HuH-7.5 (cell line): ENCODE measurements at regions not wholly inside any gene's neighbourhood (a gene's known extent, or its start where the extent isn't known, plus 50 kb on each side); places are given as distances from the start of the nearest gene placed in this dataset.
"Not testable (repeated sequence)": the region's sequence is repeated elsewhere in the genome, so short reads cannot be mapped to it uniquely, and the experiment has no call there.

ENCODE experiments used
- DNase-seq: peaks from one replicate; pipeline ENCODE4 v3.0.0; 2011; ENCODE audit warnings: low spot score

DNA sequence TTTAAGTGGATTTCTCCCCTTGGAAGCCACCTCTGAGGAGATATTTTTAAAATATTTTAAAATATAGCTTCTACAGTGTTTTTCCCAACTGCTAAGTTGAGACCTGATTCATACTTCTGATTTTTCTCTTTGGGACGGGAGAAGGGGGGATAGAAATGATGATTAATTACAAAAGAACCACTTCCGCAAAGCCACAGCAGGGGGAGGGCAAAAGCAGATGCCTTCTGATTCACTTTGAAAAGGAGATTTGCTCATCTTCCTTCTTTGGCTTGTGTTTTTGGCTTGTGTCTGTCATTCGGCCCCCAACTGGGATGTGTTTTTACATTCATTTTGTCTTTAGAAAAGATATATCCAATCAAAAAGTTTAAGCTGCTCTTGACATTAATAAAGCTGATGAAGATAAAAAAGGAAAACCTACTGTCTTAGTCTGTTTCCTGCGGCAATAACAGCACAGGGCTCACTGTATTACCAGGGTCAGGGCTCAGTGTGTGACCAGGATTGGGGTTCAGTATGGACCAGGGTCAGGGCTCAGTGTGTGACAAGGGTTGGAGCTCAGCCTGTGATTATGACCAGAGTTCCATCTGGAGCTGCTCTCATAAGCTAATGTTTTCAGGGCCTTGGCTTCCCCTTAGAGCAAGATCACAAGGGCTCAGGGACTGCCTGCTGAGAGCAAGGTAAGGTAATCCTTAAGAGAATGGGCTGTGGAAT, 223.2 kb downstream of the MTHFS start:
- no peak for DNase-seq

DNA sequence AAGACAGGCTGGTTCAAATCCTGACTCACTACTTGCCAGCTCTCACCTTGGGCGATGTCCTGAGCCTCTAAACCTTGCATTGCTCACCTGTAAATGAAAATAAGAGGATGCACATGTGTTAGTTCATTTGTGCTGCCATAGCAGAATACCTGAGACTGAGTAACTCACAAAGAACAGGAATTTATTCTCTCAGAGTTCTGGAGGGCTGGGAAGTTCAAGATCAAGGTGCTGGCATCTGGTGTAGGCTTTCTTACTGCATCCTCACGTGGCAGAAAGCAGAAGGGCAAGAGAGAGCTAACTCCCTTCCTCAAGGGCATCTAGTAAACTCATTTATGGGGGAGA, 222.7 kb downstream of the MTHFS start:
- no peak for DNase-seq

DNA sequence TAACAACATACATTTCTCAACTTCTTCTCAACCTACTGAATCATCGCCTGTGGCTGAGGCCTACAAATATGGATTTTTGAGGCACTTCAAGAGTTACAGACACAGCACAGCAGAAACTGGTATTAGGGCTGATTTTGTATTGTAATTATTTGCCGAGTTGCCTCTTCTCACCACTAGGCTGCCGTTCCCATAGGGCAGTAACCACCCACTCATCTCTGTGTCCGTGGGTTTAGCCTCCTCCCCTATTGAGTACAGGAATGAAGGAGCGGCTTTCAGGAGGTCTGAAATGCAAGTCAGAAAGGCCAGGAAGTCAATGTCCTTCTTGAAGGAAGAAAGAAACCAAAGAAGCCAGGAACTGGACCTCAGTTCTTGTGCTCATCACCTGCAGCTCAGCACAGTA, 220.8 kb downstream of the MTHFS start:
- no peak for DNase-seq

DNA sequence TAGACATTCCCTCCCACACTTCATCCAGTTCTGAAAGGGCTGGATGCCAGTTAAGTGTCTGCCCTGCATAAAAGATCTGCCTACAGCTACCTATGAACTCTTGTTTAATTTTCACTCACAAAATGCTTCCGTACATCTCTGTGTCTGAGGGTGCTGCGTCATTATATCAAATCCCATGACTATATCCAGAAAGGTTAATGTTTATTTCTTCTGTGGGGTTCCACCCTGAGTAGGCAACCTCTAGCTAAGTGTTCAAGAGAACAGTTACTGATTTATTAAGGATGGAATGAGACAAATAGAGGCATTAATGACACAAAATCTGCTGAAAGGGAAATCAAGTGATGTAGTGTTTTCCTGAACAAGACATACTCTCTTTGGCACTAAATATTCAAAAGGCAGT, 220.2 kb downstream of the MTHFS start:
- no peak for DNase-seq

DNA sequence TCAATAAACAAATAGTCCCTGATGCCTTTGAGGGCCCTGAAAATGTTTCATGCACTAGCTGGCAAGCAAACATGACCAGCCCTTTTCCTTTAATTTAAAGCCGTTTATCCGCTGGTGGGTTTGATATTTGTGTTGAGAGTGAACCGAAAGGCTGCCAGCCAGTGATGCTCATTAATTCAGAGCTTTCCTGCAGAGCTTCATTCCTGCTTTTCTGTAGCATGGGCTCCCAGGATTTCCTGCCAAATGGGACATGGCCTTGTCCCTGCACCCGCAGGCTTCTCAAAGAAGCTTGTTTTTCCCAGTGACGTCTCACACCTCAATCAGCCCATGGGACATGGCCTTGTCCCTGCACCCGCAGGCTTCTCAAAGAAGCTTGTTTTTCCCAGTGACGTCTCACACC, 219.6 kb downstream of the MTHFS start:
- DNase-seq, result no peak

DNA sequence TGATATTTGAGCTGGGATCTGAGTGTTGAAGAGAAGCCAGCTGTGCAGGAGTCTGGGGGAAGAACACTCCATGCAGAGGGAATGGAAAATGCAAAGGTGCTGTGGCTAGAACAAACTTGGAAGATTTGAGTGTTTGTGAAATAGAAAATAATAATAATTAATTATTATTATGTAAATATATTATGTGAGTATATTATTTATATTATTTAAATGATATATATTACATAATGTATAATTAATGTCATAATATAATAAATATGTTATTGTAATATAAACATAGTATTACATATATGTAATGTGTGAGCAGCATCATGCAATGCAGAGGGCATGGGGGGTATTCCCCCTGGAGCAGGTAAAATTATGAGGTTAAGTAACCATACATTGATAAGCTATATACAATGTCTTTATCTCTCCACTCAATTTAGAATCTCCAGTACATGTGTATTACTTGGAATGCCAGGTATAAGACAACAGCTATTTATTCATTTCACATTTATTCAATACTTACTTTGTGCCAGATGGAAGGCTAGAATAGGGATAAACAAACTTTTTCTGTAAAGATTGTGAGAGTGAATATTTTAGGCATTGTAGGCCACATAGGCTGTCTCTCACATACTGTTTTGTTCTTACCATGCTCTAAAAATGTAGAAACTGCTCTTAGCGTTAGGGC, 218.6 kb downstream of the MTHFS start:
- DNase-seq, result no peak

DNA sequence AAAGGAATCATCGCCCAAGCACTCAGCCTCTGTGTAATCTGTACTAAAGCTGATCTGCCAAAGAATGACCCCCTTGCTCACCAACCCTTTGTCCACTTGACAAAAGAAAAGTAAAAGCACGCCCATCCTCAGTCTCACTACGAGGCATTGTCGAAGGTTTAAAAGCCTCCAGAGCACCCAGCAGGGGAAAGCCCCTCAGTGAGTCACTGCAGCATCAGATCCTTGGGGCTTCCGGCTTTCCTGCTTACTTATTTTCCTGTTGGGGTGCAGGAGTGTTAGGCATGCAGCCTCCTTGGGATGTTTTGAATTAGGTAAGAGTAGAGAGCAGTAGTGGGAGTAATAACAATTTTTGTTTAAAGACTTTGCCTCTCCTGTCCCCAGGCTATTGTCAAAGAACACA, 216.1 kb downstream of the MTHFS start:
- no peak for DNase-seq

DNA sequence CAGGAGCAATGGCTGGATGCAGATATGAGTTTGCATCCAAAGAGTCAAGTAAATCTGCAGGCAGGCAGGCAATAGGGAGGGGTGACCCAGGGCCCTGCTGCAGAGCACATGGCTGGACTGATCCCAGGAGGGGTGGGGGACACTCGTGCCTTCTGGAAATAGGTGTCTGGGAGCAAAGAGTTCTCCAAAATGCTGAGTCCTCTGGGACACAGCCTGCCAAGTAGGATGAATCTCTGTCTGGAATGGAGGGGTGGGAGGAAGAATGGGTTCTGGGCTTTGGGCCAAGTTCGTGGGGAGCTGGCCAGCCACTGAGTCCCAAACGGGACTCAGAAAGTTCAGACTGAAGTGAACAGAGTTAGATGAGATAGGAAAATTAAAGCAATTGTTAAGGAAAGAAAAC, 214.5 kb downstream of the MTHFS start:
- DNase-seq, result no peak

DNA sequence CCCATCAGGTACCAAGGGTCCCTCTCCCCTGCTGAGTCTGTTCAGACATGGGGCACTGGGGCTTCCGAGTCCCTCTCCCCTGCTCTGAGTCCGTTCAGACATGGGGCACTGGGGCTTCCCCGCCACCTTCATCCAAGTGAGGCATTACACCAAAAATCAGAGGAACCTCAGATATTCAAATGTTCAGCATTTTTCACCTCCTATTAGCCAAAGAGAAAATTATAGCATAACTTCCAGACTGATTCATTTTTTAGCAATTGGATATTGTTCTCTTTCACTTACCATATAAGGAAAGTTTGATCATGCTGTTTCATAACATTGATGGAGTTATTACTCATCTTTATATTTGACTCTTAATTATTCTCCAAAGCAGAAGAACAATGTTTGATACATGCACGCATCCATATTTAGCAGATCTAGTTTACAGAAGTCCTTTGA, 213.9 kb downstream of the MTHFS start:
- no peak for DNase-seq

DNA sequence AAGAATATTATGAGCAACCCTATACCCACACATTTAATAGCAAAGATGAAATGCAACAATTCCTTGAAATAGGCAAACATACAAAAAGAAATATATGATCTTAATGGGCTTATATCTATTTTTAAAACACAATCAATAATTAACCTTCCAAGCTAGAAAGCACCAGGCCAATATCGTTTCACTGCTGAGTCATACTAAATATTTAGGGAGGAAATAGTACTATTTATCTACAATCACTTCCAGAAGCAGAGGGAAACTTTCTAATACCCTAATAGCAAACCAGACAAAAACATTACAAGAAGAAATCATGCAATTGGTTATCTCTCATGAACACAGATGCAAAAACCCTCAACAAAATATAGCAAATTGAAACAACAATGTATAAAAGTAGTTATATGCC, 207.8 kb downstream of the MTHFS start:
- no peak for DNase-seq

DNA sequence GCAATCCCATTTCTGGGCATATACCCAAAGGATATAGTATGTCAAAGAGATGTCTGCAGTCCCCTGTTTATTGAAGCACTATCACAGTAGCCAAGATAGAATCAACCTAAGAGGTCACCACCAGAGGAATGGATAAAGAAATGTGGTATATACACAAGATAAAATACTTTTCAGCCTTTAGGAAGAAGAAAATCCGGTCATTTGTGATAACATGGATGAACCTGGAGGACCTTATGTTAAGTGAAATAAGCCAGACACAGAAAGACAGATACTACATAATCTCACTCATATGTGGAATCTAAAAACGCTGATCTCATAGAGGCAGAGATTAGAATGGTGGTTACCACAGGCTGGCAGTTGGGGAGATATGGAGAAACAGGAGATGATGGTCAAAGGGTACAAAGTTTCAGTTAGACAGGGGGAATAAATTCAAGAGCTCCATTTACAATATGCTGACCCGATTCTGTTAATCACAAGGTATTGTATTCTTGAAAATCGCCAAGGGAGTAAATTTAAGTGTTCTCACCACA, 195.8 kb downstream of the MTHFS start:
- no peak for DNase-seq

DNA sequence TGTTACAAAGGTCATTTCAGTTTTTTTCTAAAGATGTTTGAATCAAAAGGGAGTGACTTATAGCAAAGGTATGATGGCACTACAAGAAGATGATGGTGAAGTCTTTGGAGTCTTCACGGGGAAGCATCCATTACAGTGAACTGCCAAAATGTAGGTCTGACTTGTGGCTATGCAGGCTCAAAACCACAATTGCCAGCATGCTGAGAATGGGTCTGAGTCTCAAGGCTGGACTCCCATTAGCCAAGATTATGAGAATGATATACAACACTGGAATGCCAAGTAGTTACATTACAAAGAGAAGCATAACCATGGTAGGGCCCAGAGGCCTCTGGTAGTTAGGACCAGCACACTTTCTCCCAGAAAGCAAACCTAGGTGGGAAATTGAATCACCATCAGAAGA, 194.2 kb downstream of the MTHFS start:
- DNase-seq, result no peak

DNA sequence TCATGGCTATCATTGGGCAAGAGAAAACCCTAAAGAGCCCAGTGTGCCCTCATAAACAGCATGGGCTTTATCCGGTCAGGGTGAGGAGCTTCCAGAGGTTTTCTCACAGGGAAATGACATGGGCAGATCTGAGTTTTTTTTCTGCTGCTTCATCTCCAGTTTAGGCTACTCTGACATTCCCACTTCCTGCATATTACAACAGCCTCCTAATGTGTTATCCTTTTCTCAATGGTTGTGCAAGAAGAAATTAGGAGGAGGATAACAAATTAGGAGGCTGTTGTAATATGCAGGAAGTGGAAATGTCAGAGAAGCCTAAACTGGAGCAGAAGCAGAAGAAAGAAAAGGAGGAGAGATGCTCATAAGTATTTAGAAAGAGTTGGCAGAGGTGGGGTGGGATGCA, 175.6 kb downstream of the MTHFS start:
- no peak for DNase-seq

DNA sequence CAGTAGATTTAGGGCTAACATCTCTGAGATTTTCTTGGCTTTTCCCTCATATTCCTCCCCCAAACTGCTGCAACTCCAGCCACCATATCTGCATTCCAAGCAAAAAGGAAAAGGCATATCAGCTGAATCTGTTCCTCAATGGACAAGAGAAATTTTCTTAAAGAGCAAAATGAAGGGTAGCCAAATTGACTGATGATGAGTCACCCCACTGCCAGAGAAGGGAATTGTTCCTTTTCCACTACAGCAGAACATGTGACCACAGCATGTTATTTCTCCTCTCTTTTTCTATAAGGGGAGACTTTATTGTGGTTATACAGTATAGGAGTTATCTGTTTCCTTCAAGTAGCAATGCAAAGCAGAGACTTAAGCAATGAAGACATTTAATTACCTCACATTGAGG, 172.5 kb downstream of the MTHFS start:
- DNase-seq, result no peak

DNA sequence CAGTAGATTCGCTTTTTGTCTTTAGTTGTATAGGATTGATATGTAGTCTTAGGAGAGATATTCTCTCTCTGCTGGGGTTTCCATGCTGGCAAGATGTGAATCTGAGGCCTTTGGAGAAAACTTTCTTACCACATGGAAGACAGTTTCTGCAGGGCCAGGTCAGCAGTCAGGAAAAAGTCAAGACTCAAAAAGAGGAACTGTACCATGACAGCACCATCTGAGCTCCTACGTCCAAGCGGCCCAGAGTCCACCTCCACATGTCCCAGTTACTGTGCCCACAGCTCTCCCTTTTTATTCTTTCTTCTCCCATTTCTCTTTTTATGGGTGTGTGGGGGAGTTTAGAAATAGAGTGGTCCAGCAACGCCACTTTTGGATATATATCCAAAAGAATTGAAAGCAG, 172.0 kb downstream of the MTHFS start:
- DNase-seq, result no peak

DNA sequence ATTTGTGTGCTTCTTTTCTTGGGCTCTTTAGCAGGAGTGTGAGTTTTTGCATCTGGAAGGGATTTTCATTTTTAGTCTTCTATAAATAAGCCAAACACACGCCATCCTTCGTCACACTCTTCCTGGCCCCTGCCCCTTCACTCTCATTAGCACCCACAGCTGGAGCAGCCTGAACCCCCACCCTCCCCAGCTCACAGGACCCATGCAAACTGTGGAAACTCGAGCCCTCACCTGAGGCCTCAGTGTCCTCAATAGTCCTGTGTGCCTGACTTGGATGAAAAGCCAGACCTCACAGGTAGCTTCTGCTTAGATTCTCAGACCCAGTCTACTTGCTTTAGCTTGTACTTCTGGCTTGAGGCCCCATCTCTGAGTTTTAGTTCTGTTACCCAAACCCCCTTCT, 167.9 kb downstream of the MTHFS start:
- no peak for DNase-seq

DNA sequence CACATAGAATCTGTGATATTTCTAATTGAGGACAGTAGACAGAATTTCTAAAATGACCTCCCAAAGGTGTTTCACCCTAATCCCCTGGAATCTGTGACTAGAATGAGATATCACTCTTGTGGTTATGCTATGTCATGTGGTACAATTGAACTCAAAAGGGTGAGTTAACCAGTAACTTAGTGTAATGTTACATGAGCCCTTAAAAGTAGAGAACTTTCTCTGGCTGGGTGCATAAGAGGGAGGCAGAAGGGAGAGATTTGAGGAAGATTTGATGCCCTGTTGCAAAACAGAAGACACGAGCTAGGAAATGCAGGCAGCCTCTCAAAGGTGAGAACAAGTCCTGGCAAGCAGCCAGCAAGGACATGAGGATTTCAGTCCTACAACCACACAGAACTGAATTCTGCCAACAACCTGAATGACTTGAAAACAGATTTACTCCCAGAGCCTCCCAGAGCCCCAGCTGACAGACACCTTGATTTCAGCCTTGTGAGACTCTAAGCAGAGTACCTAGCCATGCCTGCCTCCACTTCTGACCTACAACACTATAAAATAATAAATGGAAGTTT, 160.3 kb downstream of the MTHFS start:
- no peak for DNase-seq

DNA sequence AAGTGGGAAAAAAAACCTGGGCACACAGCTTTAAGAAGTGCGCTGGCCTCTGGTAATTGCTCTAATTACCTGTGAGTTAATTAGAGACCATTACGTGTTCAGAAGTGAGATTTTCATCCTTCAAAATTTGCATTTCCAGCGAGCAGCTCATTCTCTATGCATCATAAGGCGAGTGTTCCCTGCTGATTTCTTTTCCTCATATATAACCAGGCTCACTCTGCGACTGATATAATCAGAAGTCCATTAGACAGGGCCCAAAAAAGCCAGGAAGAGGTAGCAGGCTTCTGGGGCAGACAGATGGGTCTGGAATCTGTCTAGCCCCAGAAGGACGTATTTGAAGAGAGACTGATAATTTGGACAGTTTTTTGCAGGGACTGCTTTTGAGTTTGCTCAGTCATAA, 158.7 kb downstream of the MTHFS start:
- DNase-seq, result no peak

DNA sequence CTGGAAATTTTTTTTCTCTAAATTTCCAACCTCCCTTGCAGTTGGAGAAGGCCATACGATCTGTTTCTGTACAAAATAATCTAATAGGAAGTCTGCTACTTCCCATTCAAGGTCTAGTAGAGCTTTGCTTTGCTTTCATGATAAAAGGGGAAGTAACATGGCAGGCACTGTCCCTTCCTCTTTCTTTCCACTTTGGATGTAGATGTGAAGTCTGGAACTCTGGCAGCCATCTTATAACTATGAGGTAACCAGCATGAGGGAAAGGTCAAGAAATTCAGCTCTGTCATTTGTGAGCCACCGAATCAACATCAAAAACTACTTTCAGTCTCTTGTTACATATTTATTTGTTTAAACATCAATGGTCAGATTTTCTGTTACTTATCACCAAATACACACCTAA, 156.3 kb downstream of the MTHFS start:
- DNase-seq, result no peak

DNA sequence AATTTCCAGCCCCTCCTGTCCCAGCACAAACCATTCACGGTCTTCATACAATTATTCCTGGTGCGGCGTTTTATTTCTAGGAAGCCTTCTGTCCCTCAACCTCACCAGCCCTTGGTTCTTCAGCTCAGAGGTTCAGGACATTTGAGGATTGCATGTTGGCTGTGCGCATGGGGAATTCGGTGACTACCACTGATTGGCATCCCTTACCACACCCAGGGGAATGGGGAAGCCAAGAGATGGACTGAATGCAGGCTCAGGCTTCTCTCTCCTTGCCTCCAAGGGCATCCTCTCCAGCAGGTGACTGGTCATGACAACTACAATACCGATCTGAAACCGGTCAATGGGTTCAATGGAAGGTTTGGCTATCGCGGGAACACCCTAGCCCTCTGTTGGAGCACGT, 153.8 kb downstream of the MTHFS start:
- DNase-seq, result no peak

DNA sequence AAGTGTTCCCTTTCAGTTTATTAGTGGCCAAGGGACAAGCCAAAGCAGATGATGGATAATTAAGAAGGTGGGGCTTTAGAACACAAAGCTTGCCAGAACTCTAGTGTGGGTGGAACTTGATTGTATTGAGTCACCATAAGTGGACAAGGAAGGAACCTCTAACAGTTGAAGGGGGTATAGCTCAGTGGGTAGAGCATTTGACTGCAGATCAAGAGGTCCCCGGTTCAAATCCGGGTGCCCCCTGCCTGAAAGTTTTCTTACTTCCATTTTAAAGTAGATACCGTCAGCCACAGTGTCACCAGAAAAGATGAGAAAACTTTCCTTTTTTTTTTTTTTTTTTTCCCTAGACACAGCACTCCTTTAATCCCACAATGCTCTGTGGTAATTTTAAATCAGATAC, 152.3 kb downstream of the MTHFS start:
- not testable (repeated sequence) for DNase-seq

DNA sequence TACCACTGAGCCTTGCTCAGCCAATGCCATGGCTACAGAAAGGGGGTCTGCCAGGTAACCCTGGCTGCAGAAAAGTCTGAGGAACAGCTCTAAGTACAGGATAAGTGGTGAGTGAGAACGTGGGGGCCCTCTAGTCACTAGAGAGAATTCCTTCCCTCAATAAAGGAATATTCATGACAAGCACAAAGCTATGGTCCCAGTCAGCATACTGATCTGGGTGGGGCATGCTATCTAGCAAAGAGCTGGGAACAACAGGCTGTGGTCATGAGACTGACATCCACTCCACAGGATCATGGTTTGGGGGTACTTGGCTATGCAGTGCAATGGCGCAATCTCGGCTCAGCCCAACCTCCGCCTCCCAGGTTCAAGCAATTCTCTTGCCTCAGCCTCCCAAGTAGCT, 140.4 kb downstream of the MTHFS start:
- DNase-seq, result no peak

DNA sequence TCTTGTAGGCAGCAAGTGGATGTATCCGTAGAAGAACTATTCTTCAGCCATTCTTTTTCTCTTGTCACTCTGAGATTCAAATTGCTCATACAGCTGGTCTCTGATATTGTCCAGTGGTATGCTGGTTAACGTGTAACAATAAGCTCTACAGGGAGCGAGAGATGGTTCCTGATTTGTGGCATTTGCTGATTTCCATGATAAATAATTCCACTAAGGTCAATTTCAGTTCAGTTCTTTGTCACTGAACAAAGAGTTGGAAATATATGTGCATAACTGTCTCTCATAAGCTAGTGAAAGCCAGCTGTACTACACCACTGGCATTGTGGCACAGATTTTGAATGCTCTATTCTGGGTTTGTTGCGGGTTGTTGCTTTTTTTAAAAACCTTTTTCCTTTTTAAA, 131.7 kb downstream of the MTHFS start:
- DNase-seq, result no peak

DNA sequence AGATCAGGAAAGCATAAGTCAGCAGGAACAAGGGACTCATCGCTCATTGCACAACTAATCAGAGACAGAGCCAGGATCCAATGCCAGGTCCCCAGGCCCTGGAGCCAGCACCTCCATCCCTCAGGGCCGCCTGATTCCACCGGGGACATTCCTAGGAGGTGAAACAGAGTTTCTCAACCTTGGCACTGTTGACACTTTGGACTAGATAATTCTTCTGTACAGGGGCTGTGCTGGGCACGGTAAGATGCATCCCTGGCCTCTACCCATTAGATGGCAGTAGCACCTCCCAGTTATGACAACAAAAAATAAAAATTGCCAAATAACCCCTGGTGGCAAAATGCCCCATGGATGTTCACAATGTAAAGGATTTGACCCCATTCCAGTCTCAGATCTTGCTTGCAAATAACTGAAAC, 127.7 kb downstream of the MTHFS start:
- no peak for DNase-seq
